Esophagus squamous epithelium (tissue), 5 donors: ENCODE measurements at regions not wholly inside any gene's neighbourhood (a gene's known extent, or its start where the extent isn't known, plus 50 kb on each side); places are given as distances from the start of the nearest gene placed in this dataset.

Experiments
- DNase-seq: peaks from one replicate; lab custom pipeline; 2025; lab: John Stamatoyannopoulos, UW
- H3K27ac ChIP-seq, 4 donors: fragments of 200-600 bp; sonication (generic); one replicate each; pipeline ENCODE4 v1.5.1; 2016 to 2019; ENCODE audit warnings: mild to moderate bottlenecking in 1 of 4
- H3K27me3 ChIP-seq, 4 donors: fragments of 200-600 bp; sonication (generic); 1 replicate in 3 of 4; 2 replicates in 1 of 4; pipeline versions ENCODE4 v1.5.1 to v1.6.0; 2017 to 2021; ENCODE audit warnings: antibody characterized with exemption in 1 of 4
- H3K36me3 ChIP-seq, 3 donors: fragments of 200-600 bp; sonication (generic); one replicate each; pipeline ENCODE4 v1.5.1; 2016 to 2019
- H3K4me1 ChIP-seq, 3 donors: fragments of 200-600 bp; sonication (generic); one replicate each; pipeline ENCODE4 v1.5.1; 2017 to 2019
- H3K4me3 ChIP-seq, 4 donors: fragments of 200-600 bp; sonication (generic); 1 replicate in 3 of 4; 2 replicates in 1 of 4; pipeline ENCODE4 v1.5.1; 2016 to 2019; ENCODE audit warnings: mild to moderate bottlenecking in 2 of 4, moderate library complexity in 1 of 4
- H3K9me3 ChIP-seq, 3 donors: fragments of 200-600 bp; sonication (generic); one replicate each; pipeline ENCODE4 v1.5.1; 2016 to 2019
- CTCF ChIP-seq, 6 experiments: fragments of 450-650 bp in 4 of 6; fragments of 200-600 bp in 2 of 6; sonication (generic) in 2 of 6; IDR thresholded peaks; one replicate each; pipeline ENCODE4 v1.5.1; 2016 to 2019; ENCODE audit warnings: antibody characterized with exemption in 6 of 6, mild to moderate bottlenecking in 4 of 6, moderate library complexity in 4 of 6
- POLR2A ChIP-seq, 4 donors: fragments of 450-650 bp; IDR thresholded peaks; one replicate each; pipeline ENCODE4 v1.6.1; 2017; ENCODE audit warnings: antibody characterized with exemption in 4 of 4, mild to moderate bottlenecking in 4 of 4, moderate library complexity in 3 of 4
- WGBS, 2 donors: methylation state at CpG; one replicate each; pipeline ENCODE4 v1.1.5; 2018; 5-methylcytosine and 5-hydroxymethylcytosine counted together
- intact Hi-C: fragments of 100-400 bp; cut with DNase I; formaldehyde crosslinking; loops from one replicate; pipeline ENCODE4 v1.15.0; 2022
- donor health status: DM: yes; HTN: yes; CAD: no.

GRCh38 chrX:47710252-47710651 lies 51.3 kb upstream of the UXT start:
- TF ChIP-seq POLR2A (IDR thresholded peaks at IDR 0.05) (no peak), CTCF (IDR thresholded peaks at IDR 0.05) (no peak)
- no peaks in the 10 kb centered on the region for H3K9me3 ChIP-seq
- H3K36me3 ChIP-seq = no peaks in the 10 kb centered on the region
- H3K27me3 ChIP-seq = no peaks in the 10 kb centered on the region
- intact Hi-C loops = no loop called here
- no peaks in the 10 kb centered on the region for H3K4me1 ChIP-seq
- DNase-seq = no peak
- WGBS, 2 donors = 50% methylated on average over 1 of the region's 1 CpG; no CpG with 5 or more reads in 1 of the 2 donors
- H3K4me3 ChIP-seq = no peak overlapping the region
- H3K27ac ChIP-seq = no peak overlapping the region
